ENCODE measurements at regions not wholly inside any gene's neighbourhood (a gene's known extent, or its start where the extent isn't known, plus 50 kb on each side); places are given as distances from the start of the nearest gene placed in this dataset.

- POLR2A ChIA-PET (ENCODE audit: low non-redundant PET): no interaction called here
- H3K27ac ChIP-seq: no peak overlapping the region
- no peak for TF ChIP-seq CTCF (conservative IDR thresholded peaks at IDR 0.05; ENCODE audit: low read depth)
- DNase-seq (ENCODE audit: low spot score): no peak
- CTCF ChIA-PET: no interaction called here
These were observed 567.8 kb downstream of the ZIC1 start for GRCh38 chr3:147977001-147977400.

GRCh38 chr3:147987549-147987948 is 578.4 kb downstream of the ZIC1 start:
- no peak overlapping the region for H3K27ac ChIP-seq
- TF ChIP-seq CTCF (conservative IDR thresholded peaks at IDR 0.05; ENCODE audit: low read depth): no peak
- ChIA-PET POLR2A (ENCODE audit: low non-redundant PET) (no interaction called here), CTCF (no interaction called here)
- DNase-seq (ENCODE audit: low spot score): no peak

GRCh38 chr3:147989344-147989743 is 580.2 kb downstream of the ZIC1 start:
- ChIA-PET POLR2A (ENCODE audit: low non-redundant PET) (no interaction called here), CTCF (no interaction called here)
- no peak overlapping the region for H3K27ac ChIP-seq
- TF ChIP-seq CTCF (conservative IDR thresholded peaks at IDR 0.05; ENCODE audit: low read depth): no peak
- DNase-seq (ENCODE audit: low spot score): no peak

GRCh38 chr3:148002705-148003205 is 593.6 kb downstream of the ZIC1 start:
- H3K27ac ChIP-seq: no peak overlapping the region
- CTCF ChIA-PET: interaction anchor here (0.5 kb wide), 1 partner anchor 16 kb away, joined by 5 read pairs; no protein-coding TSS in a partner anchor
- POLR2A ChIA-PET (ENCODE audit: low non-redundant PET): no interaction called here
- no peak for TF ChIP-seq CTCF (conservative IDR thresholded peaks at IDR 0.05; ENCODE audit: low read depth)
- no peak for DNase-seq (ENCODE audit: low spot score)

GRCh38 chr3:148004331-148004730 is 595.2 kb downstream of the ZIC1 start:
- no peak overlapping the region for H3K27ac ChIP-seq
- no peak for TF ChIP-seq CTCF (conservative IDR thresholded peaks at IDR 0.05; ENCODE audit: low read depth)
- DNase-seq (ENCODE audit: low spot score): no peak
- CTCF ChIA-PET: no interaction called here
- POLR2A ChIA-PET (ENCODE audit: low non-redundant PET): no interaction called here

GRCh38 chr3:148005456-148005855 is 596.3 kb downstream of the ZIC1 start:
- POLR2A ChIA-PET (ENCODE audit: low non-redundant PET): no interaction called here
- H3K27ac ChIP-seq: no peak overlapping the region
- DNase-seq (ENCODE audit: low spot score): no peak
- TF ChIP-seq CTCF (conservative IDR thresholded peaks at IDR 0.05; ENCODE audit: low read depth): no peak
- CTCF ChIA-PET: no interaction called here

GRCh38 chr3:148006508-148006907 is 597.3 kb downstream of the ZIC1 start:
- POLR2A ChIA-PET (ENCODE audit: low non-redundant PET): no interaction called here
- DNase-seq (ENCODE audit: low spot score): no peak

More at GRCh38 chr3:148006508-148006907, 597.3 kb downstream of the ZIC1 start:
- CTCF ChIA-PET: no interaction called here
- TF ChIP-seq CTCF (conservative IDR thresholded peaks at IDR 0.05; ENCODE audit: low read depth): no peak
- no peak overlapping the region for H3K27ac ChIP-seq

Measured in RWPE1 (cell line).